ENCODE measurements at regions not wholly inside any gene's neighbourhood (a gene's known extent, or its start where the extent isn't known, plus 50 kb on each side); places are given as distances from the start of the nearest gene placed in this dataset.
"Not testable (repeated sequence)": the region's sequence is repeated elsewhere in the genome, so short reads cannot be mapped to it uniquely, and the experiment has no call there.

DNA sequence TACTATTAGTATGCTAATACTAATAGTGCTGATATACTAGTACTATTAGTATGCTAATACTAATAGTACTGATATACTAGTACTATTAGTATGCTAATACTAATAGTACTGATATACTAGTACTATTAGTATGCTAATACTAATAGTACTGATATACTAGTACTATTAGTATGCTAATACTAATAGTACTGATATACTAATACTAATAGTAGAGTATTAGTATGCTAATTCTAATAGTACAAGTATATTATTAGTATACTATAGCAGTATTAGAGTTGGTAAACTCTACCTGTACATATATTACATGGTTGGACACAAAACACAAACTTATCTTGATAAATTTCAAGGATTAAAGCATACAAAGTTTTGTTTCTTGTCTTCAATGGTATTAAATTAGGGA, 722.9 kb downstream of the TRHDE start:
- not testable (repeated sequence) for TF ChIP-seq POLR2A (IDR thresholded peaks at IDR 0.05; ENCODE audit: extremely low read depth, insufficient read length); MYC (IDR thresholded peaks at IDR 0.05; ENCODE audit: low read depth, low read length)
- TF ChIP-seq, protein P1, sequence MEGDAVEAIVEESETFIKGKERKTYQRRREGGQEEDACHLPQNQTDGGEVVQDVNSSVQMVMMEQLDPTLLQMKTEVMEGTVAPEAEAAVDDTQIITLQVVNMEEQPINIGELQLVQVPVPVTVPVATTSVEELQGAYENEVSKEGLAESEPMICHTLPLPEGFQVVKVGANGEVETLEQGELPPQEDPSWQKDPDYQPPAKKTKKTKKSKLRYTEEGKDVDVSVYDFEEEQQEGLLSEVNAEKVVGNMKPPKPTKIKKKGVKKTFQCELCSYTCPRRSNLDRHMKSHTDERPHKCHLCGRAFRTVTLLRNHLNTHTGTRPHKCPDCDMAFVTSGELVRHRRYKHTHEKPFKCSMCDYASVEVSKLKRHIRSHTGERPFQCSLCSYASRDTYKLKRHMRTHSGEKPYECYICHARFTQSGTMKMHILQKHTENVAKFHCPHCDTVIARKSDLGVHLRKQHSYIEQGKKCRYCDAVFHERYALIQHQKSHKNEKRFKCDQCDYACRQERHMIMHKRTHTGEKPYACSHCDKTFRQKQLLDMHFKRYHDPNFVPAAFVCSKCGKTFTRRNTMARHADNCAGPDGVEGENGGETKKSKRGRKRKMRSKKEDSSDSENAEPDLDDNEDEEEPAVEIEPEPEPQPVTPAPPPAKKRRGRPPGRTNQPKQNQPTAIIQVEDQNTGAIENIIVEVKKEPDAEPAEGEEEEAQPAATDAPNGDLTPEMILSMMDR (IDR thresholded peaks at IDR 0.05; ENCODE audit: low read depth, low read length): not testable (repeated sequence)
- TF ChIP-seq, protein P2, sequence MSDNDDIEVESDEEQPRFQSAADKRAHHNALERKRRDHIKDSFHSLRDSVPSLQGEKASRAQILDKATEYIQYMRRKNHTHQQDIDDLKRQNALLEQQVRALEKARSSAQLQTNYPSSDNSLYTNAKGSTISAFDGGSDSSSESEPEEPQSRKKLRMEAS (IDR thresholded peaks at IDR 0.05; ENCODE audit: low read depth, low read length): not testable (repeated sequence)
